HCT116 (cell line): ENCODE measurements at regions not wholly inside any gene's neighbourhood (a gene's known extent, or its start where the extent isn't known, plus 50 kb on each side); places are given as distances from the start of the nearest gene placed in this dataset.

ENCODE experiments used
- ATAC-seq: fragments of 200-7000 bp; cut with Tn5 transposase; 2 replicates; pipeline ENCODE4 v1.9.1; 2020; ENCODE audit warnings: mild to moderate bottlenecking, moderate library complexity
- BruUV-seq: library from RNA; stranded (reverse); fragments of 400-500 nt; replicated peaks from 2 replicates; lab custom pipeline; 2021; lab: Mats Ljungman, UMichigan
- CTCF ChIA-PET: fragments of 300-600 bp; sonication (Branson Sonifier 250); formaldehyde crosslinking; loops from one replicate; lab custom pipeline; 2021; ENCODE audit warnings: antibody characterized with exemption; lab: Charles Lee
- POLR2A ChIA-PET: fragments of 300-600, 350-600 bp; sonication (Branson Sonifier 250); formaldehyde crosslinking; loops from one replicate; lab custom pipeline; 2021; ENCODE audit warnings: antibody characterized with exemption; lab: Charles Lee
- RAD21 ChIA-PET, 2 experiments: fragments of 300-600 bp; sonication (Branson Sonifier 250); formaldehyde crosslinking; loops; one replicate each; lab custom pipeline; 2023; ENCODE audit warnings: low total read pairs in 2 of 2; ENCODE audit not compliant: uncharacterized antibody in 2 of 2, unreplicated experiment in 2 of 2, low non-redundant PET in 1 of 2; lab: Charles Lee
- DNase-seq: peaks from one replicate; pipeline ENCODE4 v3.0.0-alpha.2; 2010; ENCODE audit warnings: low read depth, low spot score
- H2AFZ ChIP-seq: fragments of 200-600 bp; shearing (Covaris generic), sonication (generic); 2 replicates; pipeline ENCODE4 v1.6.1; 2017; ENCODE audit warnings: low read depth, mixed run types, mixed read lengths, antibody characterized with exemption, low read length; ENCODE audit not compliant: poor library complexity, severe bottlenecking
- H3K27ac ChIP-seq: 2 replicates; pipeline ENCODE4 v1.5.1; 2012; ENCODE audit warnings: low read depth, low read length
- H3K27me3 ChIP-seq: fragments of 200-600 bp; sonication (generic); 2 replicates; pipeline ENCODE4 v1.6.1; 2016; ENCODE audit warnings: mixed run types, low read length, mixed read lengths; ENCODE audit not compliant: insufficient read depth
- H3K36me3 ChIP-seq, 2 experiments: fragments of 200-500 bp in 1 of 2; fragments of 200-600 bp in 1 of 2; sonication (Bioruptor generic) in 1 of 2; sonication (generic) in 1 of 2; 2 replicates each; pipeline versions ENCODE4 v1.5.1 to v1.6.1; 2014 to 2016; ENCODE audit warnings: low read length in 2 of 2, inconsistent platforms in 1 of 2, mixed read lengths in 1 of 2, mixed run types in 1 of 2; ENCODE audit not compliant: insufficient read depth in 2 of 2, control insufficient read depth in 1 of 2
- H3K4me1 ChIP-seq, 2 experiments: fragments of 200-600 bp in 1 of 2; sonication (generic) in 1 of 2; 2 replicates each; pipeline versions ENCODE4 v1.5.1 to v1.6.1; 2012 to 2017; ENCODE audit warnings: low read length in 2 of 2, inconsistent platforms in 1 of 2, mild to moderate bottlenecking in 1 of 2, mixed read lengths in 1 of 2, mixed run types in 1 of 2, moderate library complexity in 1 of 2; ENCODE audit not compliant: insufficient read depth in 2 of 2, control insufficient read depth in 1 of 2
- H3K4me2 ChIP-seq: fragments of 200-600 bp; sonication (generic); 2 replicates; pipeline ENCODE4 v1.6.1; 2017; ENCODE audit warnings: mixed run types, low read length, mixed read lengths
- H3K4me3 ChIP-seq, 2 experiments: fragments of 200-600 bp in 1 of 2; sonication (generic) in 1 of 2; replicated peaks in 1 of 2; 2 replicates each; pipeline ENCODE4 v1.5.1; 2011 to 2016; ENCODE audit warnings: low read length in 2 of 2, control low read depth in 1 of 2, low read depth in 1 of 2, mild to moderate bottlenecking in 1 of 2, mixed read lengths in 1 of 2, mixed run types in 1 of 2
- H3K79me2 ChIP-seq: fragments of 200-600 bp; sonication (generic); 2 replicates; pipeline ENCODE4 v1.6.1; 2017; ENCODE audit warnings: mild to moderate bottlenecking, mixed run types, low read length, moderate library complexity, mixed read lengths; ENCODE audit not compliant: insufficient read depth
- H3K9ac ChIP-seq: fragments of 200-600 bp; sonication (generic); 2 replicates; pipeline ENCODE4 v1.6.1; 2016; ENCODE audit warnings: low read length, mixed read lengths
- H3K9me2 ChIP-seq: fragments of 200-600 bp; sonication (generic), shearing (Covaris generic); 2 replicates; pipeline ENCODE4 v1.6.1; 2017; ENCODE audit warnings: mixed run types, mild to moderate bottlenecking, moderate library complexity; ENCODE audit not compliant: insufficient read depth
- H3K9me3 ChIP-seq, 2 experiments: fragments of 200-500 bp in 1 of 2; fragments of 200-600 bp in 1 of 2; sonication (Bioruptor generic) in 1 of 2; sonication (generic) in 1 of 2; 2 replicates each; pipeline ENCODE4 v1.6.1; 2014 to 2017; ENCODE audit warnings: low read length in 2 of 2, mixed read lengths in 2 of 2, inconsistent platforms in 1 of 2, low read depth in 1 of 2, mild to moderate bottlenecking in 1 of 2, mixed run types in 1 of 2, moderate library complexity in 1 of 2; ENCODE audit not compliant: control insufficient read depth in 1 of 2, insufficient read depth in 1 of 2
- H4K20me1 ChIP-seq: fragments of 200-600 bp; sonication (generic), shearing (Covaris generic); 2 replicates; pipeline ENCODE4 v1.6.1; 2017; ENCODE audit warnings: mixed run types, mild to moderate bottlenecking, moderate library complexity; ENCODE audit not compliant: insufficient read depth
- EZH2phosphoT487 ChIP-seq: fragments of 200-600 bp; IDR thresholded peaks from 2 replicates; pipeline ENCODE4 v1.6.1; 2018; ENCODE audit warnings: antibody characterized with exemption, borderline replicate concordance
- RAD21 ChIP-seq: IDR thresholded peaks from 2 replicates; pipeline ENCODE4 v1.6.1; 2012; ENCODE audit warnings: low read depth, mild to moderate bottlenecking
- TCF7L2 ChIP-seq: IDR thresholded peaks from 2 replicates; pipeline ENCODE4 v1.7.0; 2011; ENCODE audit warnings: borderline replicate concordance, inconsistent platforms; ENCODE audit not compliant: insufficient read depth, insufficient read length; ENCODE audit errors: extremely low read depth
- ZFX ChIP-seq: fragments of 450-650 bp; IDR thresholded peaks from 2 replicates; pipeline ENCODE4 v1.6.1; 2017
- intact Hi-C: fragments of 100-400 bp; cut with micrococcal nuclease; formaldehyde crosslinking; loops from 2 replicates; pipeline ENCODE4 v1.10.0; 2022

DNA sequence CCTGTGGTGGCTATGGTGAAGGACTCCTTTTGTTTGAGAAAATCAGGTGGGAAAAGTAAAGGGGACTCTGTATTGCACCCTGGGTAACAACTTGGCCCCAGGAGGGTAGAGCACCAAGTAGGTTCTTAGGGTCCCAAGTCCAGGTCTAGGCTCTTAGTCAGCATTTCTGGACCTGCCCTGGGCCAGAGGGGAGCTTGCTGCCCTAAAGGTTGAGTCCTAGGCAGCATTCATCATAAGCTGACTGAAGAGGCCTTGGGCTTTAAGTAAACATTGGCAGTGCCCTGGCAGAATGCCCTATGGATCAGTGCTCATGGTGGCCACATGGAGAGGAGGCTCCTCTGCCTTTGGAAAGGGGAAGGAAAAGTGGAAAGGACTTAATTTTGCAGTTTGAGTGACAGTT, 268.5 kb upstream of the CTNNB1 start:
- CTCF ChIA-PET: no interaction called here
- H3K4me3 ChIP-seq: no peak overlapping the region
- no peaks in the 10 kb centered on the region for H3K9me3 ChIP-seq
- H3K9ac ChIP-seq: no peak overlapping the region
- H3K4me1 ChIP-seq: no peaks in the 10 kb centered on the region
- H3K4me2 ChIP-seq: no peak overlapping the region
- DNase-seq (no peak), ATAC-seq (no peak)
- TF ChIP-seq TCF7L2: no peak
- TF ChIP-seq ZFX: no peak
- no peak overlapping the region for H2AFZ ChIP-seq
- no peaks in the 10 kb centered on the region for H4K20me1 ChIP-seq
- no peaks in the 10 kb centered on the region for H3K79me2 ChIP-seq
- no TSS peak for BruUV-seq
- RAD21 ChIA-PET: no interaction called here
- peaks cover 9% of the 10 kb centered on the region for H3K27me3 ChIP-seq
- no peaks in the 10 kb centered on the region for H3K36me3 ChIP-seq
- no peak overlapping the region for H3K27ac ChIP-seq
- H3K9me2 ChIP-seq: no peaks in the 10 kb centered on the region
- intact Hi-C loops: no loop called here
- POLR2A ChIA-PET: interaction anchor here (0.6 kb wide), 1 partner anchor 1255 kb away, joined by 3 read pairs; no protein-coding TSS in a partner anchor

DNA sequence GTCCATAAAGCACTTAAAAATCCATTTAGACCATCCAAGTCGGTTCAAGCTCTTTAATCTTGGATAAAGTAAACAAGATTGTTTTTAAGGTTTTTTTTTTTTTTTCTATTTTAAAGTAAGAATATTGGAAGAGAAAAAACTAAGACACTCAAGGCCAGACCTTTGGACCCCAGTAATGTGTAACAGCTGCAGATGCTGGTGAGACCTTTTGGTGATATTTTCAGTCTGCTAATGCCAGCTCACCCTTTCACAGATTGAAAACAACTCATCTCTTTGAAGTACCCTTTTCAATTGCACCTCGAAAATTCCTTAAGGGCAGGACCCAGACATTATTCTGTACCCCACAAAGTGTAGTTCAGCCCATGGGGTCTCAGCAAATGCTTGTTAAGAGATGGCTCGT, 260.7 kb upstream of the CTNNB1 start:
- H3K9me3 ChIP-seq: no peaks in the 10 kb centered on the region
- H3K36me3 ChIP-seq: no peaks in the 10 kb centered on the region
- no TSS peak for BruUV-seq
- no peak for DNase-seq
- intact Hi-C loops: no loop called here
- H3K27ac ChIP-seq: no peak overlapping the region
- H3K4me1 ChIP-seq: no peaks in the 10 kb centered on the region
- no peaks in the 10 kb centered on the region for H3K27me3 ChIP-seq
- H2AFZ ChIP-seq: no peak overlapping the region
- H3K9ac ChIP-seq: no peak overlapping the region
- H3K79me2 ChIP-seq: no peaks in the 10 kb centered on the region
- no peaks in the 10 kb centered on the region for H4K20me1 ChIP-seq
- no peak overlapping the region for H3K4me3 ChIP-seq
- POLR2A ChIA-PET: no interaction called here
- H3K4me2 ChIP-seq: no peak overlapping the region
- RAD21 ChIA-PET: no interaction called here
- ATAC-seq: no peak
- CTCF ChIA-PET: no interaction called here
- no peaks in the 10 kb centered on the region for H3K9me2 ChIP-seq
- no peak for TF ChIP-seq EZH2phosphoT487
- TF ChIP-seq RAD21: no peak
